Right lobe of liver (tissue), 4 donors: ENCODE measurements at regions not wholly inside any gene's neighbourhood (a gene's known extent, or its start where the extent isn't known, plus 50 kb on each side); places are given as distances from the start of the nearest gene placed in this dataset.

Experiments
- POLR2A ChIP-seq: fragments of 450-650 bp; IDR thresholded peaks from one replicate; pipeline ENCODE4 v1.6.1; 2017; ENCODE audit warnings: antibody characterized with exemption, mild to moderate bottlenecking
- TF ChIP-seq, protein P1 (sequence below), 4 donors: fragments of 200-600 bp in 3 of 4; fragments of 450-650 bp in 1 of 4; IDR thresholded peaks; one replicate each; pipeline versions ENCODE4 v1.5.1 to v1.8.0; 2016 to 2022; ENCODE audit warnings: antibody characterized with exemption in 4 of 4, mild to moderate bottlenecking in 2 of 4
- donor health status: DM: no; HTN: no; CAD: no.
- donor health status: DM: no; HTN: no; CAD: no.
- donor health status: DM: no; HTN: yes; CAD: no.

DNA sequence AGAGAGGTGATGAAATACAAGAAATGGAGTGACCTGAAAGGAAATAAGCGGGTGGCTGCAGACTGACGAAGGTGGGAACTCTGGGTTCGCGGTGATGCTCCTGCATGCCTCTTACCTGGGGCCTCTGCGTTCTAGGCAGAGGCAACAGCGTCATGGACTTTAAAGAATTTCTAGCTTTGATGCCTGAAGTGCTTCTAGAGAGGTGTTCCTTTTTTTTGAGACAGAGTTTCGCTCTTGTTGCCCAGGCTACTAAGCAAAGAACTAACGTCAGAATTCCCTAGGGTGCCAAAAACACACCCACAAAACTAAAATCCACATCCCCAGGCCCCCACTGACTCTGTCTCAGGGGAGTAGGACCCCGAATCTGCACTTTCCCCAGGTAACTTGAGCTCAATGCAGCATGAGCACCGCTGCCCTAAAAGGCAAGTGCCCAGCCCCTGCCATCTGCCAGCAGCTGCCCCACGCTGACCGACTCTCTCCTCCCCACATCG is 110.5 kb upstream of the ID2 start:
- TF ChIP-seq, protein P1, sequence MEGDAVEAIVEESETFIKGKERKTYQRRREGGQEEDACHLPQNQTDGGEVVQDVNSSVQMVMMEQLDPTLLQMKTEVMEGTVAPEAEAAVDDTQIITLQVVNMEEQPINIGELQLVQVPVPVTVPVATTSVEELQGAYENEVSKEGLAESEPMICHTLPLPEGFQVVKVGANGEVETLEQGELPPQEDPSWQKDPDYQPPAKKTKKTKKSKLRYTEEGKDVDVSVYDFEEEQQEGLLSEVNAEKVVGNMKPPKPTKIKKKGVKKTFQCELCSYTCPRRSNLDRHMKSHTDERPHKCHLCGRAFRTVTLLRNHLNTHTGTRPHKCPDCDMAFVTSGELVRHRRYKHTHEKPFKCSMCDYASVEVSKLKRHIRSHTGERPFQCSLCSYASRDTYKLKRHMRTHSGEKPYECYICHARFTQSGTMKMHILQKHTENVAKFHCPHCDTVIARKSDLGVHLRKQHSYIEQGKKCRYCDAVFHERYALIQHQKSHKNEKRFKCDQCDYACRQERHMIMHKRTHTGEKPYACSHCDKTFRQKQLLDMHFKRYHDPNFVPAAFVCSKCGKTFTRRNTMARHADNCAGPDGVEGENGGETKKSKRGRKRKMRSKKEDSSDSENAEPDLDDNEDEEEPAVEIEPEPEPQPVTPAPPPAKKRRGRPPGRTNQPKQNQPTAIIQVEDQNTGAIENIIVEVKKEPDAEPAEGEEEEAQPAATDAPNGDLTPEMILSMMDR (IDR thresholded peaks at IDR 0.05) = no peak
- TF ChIP-seq POLR2A = no peak
